IMR-90 (cell line): ENCODE measurements at regions not wholly inside any gene's neighbourhood (a gene's known extent, or its start where the extent isn't known, plus 50 kb on each side); places are given as distances from the start of the nearest gene placed in this dataset.

Experiments
- ATAC-seq: fragments of 200-7000 bp; cut with Tn5 transposase; 2 replicates; pipeline ENCODE4 v1.9.1; 2020; ENCODE audit warnings: low read depth, mild to moderate bottlenecking, moderate library complexity
- BruUV-seq: library from RNA; stranded (reverse); fragments of 400-500 nt; replicated peaks from 2 replicates; lab custom pipeline; 2021; lab: Mats Ljungman, UMichigan
- CTCF ChIA-PET: fragments of 300-600 bp; formaldehyde crosslinking; extraction: SDS; loops from one replicate; lab custom pipeline; 2021; ENCODE audit warnings: antibody characterized with exemption; lab: Yijun Ruan, JAX
- POLR2A ChIA-PET: fragments of 300-600 bp; sonication (Branson Sonifier 250); formaldehyde crosslinking; loops from one replicate; lab custom pipeline; 2022; ENCODE audit warnings: antibody characterized with exemption; ENCODE audit not compliant: unreplicated experiment; lab: Charles Lee
- DNase-seq: peaks from one replicate; pipeline ENCODE4 v3.0.0; 2013
- H2AFZ ChIP-seq: replicated peaks from 2 replicates; pipeline ENCODE3; 2013; ENCODE audit warnings: low read length, mild to moderate bottlenecking; ENCODE audit not compliant: poor library complexity
- H2AK5ac ChIP-seq: 2 replicates; pipeline ENCODE4 v1.6.1; 2013; ENCODE audit warnings: low read depth, low read length, inconsistent platforms
- H2AK9ac ChIP-seq: replicated peaks from 2 replicates; pipeline ENCODE3; 2013; ENCODE audit warnings: mild to moderate bottlenecking, low read depth, low read length, moderate library complexity; ENCODE audit not compliant: poor library complexity
- H2BK120ac ChIP-seq: 2 replicates; pipeline ENCODE4 v1.6.1; 2013; ENCODE audit warnings: low read depth, low read length, inconsistent platforms
- H2BK15ac ChIP-seq: 3 replicates; pipeline ENCODE4 v1.6.1; 2013; ENCODE audit warnings: low read depth, low read length, inconsistent platforms
- H2BK20ac ChIP-seq: 2 replicates; pipeline ENCODE4 v1.6.1; 2013; ENCODE audit warnings: low read depth, mild to moderate bottlenecking, inconsistent platforms, low read length, moderate library complexity
- H2BK5ac ChIP-seq: 2 replicates; pipeline ENCODE4 v1.6.1; 2013; ENCODE audit warnings: mild to moderate bottlenecking, low read depth, low read length, inconsistent platforms; ENCODE audit not compliant: poor library complexity, severe bottlenecking
- H3K14ac ChIP-seq: replicated peaks from 2 replicates; pipeline ENCODE4 v1.6.1; 2013; ENCODE audit warnings: low read depth, low read length, inconsistent platforms
- H3K18ac ChIP-seq: 2 replicates; pipeline ENCODE4 v1.6.1; 2013; ENCODE audit warnings: low read depth, low read length, control low read depth
- H3K23ac ChIP-seq: 2 replicates; pipeline ENCODE4 v1.6.1; 2013; ENCODE audit warnings: low read depth, low read length, inconsistent platforms
- H3K27ac ChIP-seq: 2 replicates; pipeline ENCODE4 v1.5.1; 2013; ENCODE audit warnings: mild to moderate bottlenecking, control low read depth, low read length; ENCODE audit not compliant: insufficient read depth
- H3K27me3 ChIP-seq: 2 replicates; pipeline ENCODE4 v1.6.1; 2013; ENCODE audit warnings: low read length; ENCODE audit not compliant: control insufficient read depth, insufficient read depth
- H3K36me3 ChIP-seq: 2 replicates; pipeline ENCODE4 v1.6.1; 2013; ENCODE audit warnings: low read length, mixed read lengths; ENCODE audit not compliant: control insufficient read depth, insufficient read depth
- H3K4ac ChIP-seq: 2 replicates; pipeline ENCODE4 v1.6.1; 2013; ENCODE audit warnings: low read depth, low read length, inconsistent platforms
- H3K4me1 ChIP-seq: 2 replicates; pipeline ENCODE4 v1.6.1; 2013; ENCODE audit warnings: low read length, mixed read lengths; ENCODE audit not compliant: control insufficient read depth, insufficient read depth
- H3K4me2 ChIP-seq: 2 replicates; pipeline ENCODE4 v1.6.1; 2013; ENCODE audit warnings: low read depth, mild to moderate bottlenecking, control low read depth, low read length, moderate library complexity
- H3K4me3 ChIP-seq: 2 replicates; pipeline ENCODE4 v1.5.1; 2013; ENCODE audit warnings: low read depth, mild to moderate bottlenecking, control low read depth, low read length, moderate library complexity; ENCODE audit not compliant: insufficient read depth
- H3K56ac ChIP-seq: 2 replicates; pipeline ENCODE4 v1.6.1; 2013; ENCODE audit warnings: low read length, inconsistent platforms; ENCODE audit not compliant: insufficient read depth; ENCODE audit errors: extremely low read depth
- H3K79me1 ChIP-seq, 2 experiments: 2 replicates each; pipeline ENCODE4 v1.6.1; 2013; ENCODE audit warnings: low read length in 2 of 2, inconsistent platforms in 1 of 2, low read depth in 1 of 2
- H3K9ac ChIP-seq: 2 replicates; pipeline ENCODE4 v1.6.1; 2013; ENCODE audit warnings: low read depth, low read length, control low read depth
- H3K9me1 ChIP-seq: 2 replicates; pipeline ENCODE4 v1.6.1; 2013; ENCODE audit warnings: low read length, inconsistent platforms; ENCODE audit not compliant: insufficient read depth
- H3K9me3 ChIP-seq: 2 replicates; pipeline ENCODE4 v1.6.1; 2013; ENCODE audit warnings: low read length; ENCODE audit not compliant: control insufficient read depth, insufficient read depth
- H4K20me1 ChIP-seq: 2 replicates; pipeline ENCODE4 v1.6.1; 2013; ENCODE audit warnings: low read length, inconsistent platforms; ENCODE audit not compliant: insufficient read depth
- H4K5ac ChIP-seq: 2 replicates; pipeline ENCODE4 v1.6.1; 2013; ENCODE audit warnings: mild to moderate bottlenecking, low read depth, low read length, control low read depth
- H4K8ac ChIP-seq, 2 experiments: 2 replicates each; pipeline ENCODE4 v1.6.1; 2013; ENCODE audit warnings: low read depth in 2 of 2, low read length in 2 of 2, control low read depth in 1 of 2, inconsistent platforms in 1 of 2
- H4K91ac ChIP-seq: 2 replicates; pipeline ENCODE4 v1.6.1; 2013; ENCODE audit warnings: low read depth, low read length, inconsistent platforms; ENCODE audit not compliant: insufficient read depth
- CEBPB ChIP-seq: IDR thresholded peaks from 2 replicates; pipeline ENCODE4 v1.6.1; 2012; ENCODE audit warnings: low read depth, low read length, improper control_type of control experiment
- CHD1 ChIP-seq: IDR thresholded peaks from 2 replicates; pipeline ENCODE4 v1.6.1; 2012; ENCODE audit warnings: low read depth, low read length, improper control_type of control experiment
- CTCF ChIP-seq: conservative IDR thresholded peaks from 2 replicates; pipeline ENCODE4 v1.5.1; 2012; ENCODE audit warnings: mild to moderate bottlenecking, low read depth, low read length, improper control_type of control experiment
- MXI1 ChIP-seq: IDR thresholded peaks from 2 replicates; pipeline ENCODE4 v1.6.1; 2012; ENCODE audit warnings: low read depth, mild to moderate bottlenecking, low read length, moderate library complexity, borderline replicate concordance
- NFE2L2 ChIP-seq: fragments of 150-350 bp; IDR thresholded peaks from 2 replicates; pipeline ENCODE4 v1.6.1; 2016; ENCODE audit warnings: low read depth, mild to moderate bottlenecking, low read length
- POLR2A ChIP-seq: IDR thresholded peaks from 2 replicates; pipeline ENCODE4 v1.6.1; 2012; ENCODE audit warnings: mild to moderate bottlenecking, low read depth, low read length
- RAD21 ChIP-seq: IDR thresholded peaks from 2 replicates; pipeline ENCODE4 v1.6.1; 2012; ENCODE audit warnings: low read length, improper control_type of control experiment
- RCOR1 ChIP-seq: IDR thresholded peaks from 2 replicates; pipeline ENCODE4 v1.6.1; 2012; ENCODE audit warnings: mild to moderate bottlenecking, low read length, improper control_type of control experiment; ENCODE audit not compliant: insufficient replicate concordance
- RFX5 ChIP-seq: IDR thresholded peaks from 2 replicates; pipeline ENCODE4 v1.8.0; 2012; ENCODE audit warnings: low read depth, mild to moderate bottlenecking, low read length, moderate library complexity
- SMC3 ChIP-seq: fragments of 150-350 bp; IDR thresholded peaks from 2 replicates; pipeline ENCODE4 v1.6.1; 2016; ENCODE audit warnings: low read depth, mild to moderate bottlenecking, antibody characterized with exemption, low read length, moderate library complexity
- WGBS, 2 experiments: methylation state at CpG; one replicate each; pipeline versions ENCODE4 v1.1.5 to v1.1.7; 2013; ENCODE audit warnings: missing lambda C conversion rate in 2 of 2; ENCODE audit not compliant: insufficient read length in 1 of 2; ENCODE audit errors: extremely low coverage in 2 of 2; 5-methylcytosine and 5-hydroxymethylcytosine counted together
- dilution Hi-C: fragments of 300-500 bp; cut with HindIII; formaldehyde crosslinking; loops from one replicate; pipeline ENCODE4 v1.14.3; 2018; ENCODE audit warnings: low sequenced_read_pairs; ENCODE audit not compliant: unreplicated experiment
- in situ Hi-C: fragments of 300-500 bp; cut with MboI; formaldehyde crosslinking; loops from 3 replicates; pipeline ENCODE4 v1.14.3; 2019; ENCODE audit warnings: low sequenced_read_pairs, inconsistent platforms, mixed read lengths
- intact Hi-C: fragments of 100-400 bp; cut with micrococcal nuclease; formaldehyde crosslinking; loops from 2 replicates; pipeline ENCODE4 v1.10.0; 2022

GRCh38 chr4:67087897-67088296 lies 457.4 kb downstream of the CENPC start:
- H2BK5ac ChIP-seq = no peak overlapping the region
- H2BK15ac ChIP-seq = no peak overlapping the region
- H3K56ac ChIP-seq = no peak overlapping the region
- POLR2A ChIA-PET = no interaction called here
- no peak overlapping the region for H3K14ac ChIP-seq
- BruUV-seq = no TSS peak
- H3K4me3 ChIP-seq = no peak overlapping the region
- H3K23ac ChIP-seq = no peak overlapping the region
- H3K36me3 ChIP-seq = no peaks in the 10 kb centered on the region
- intact Hi-C loops (no loop called here), in situ Hi-C loops (no loop called here), dilution Hi-C loops (no loop called here)
- H3K9me3 ChIP-seq = no peaks in the 10 kb centered on the region; the same call in none of the 2 replicates
- no peak overlapping the region for H2AFZ ChIP-seq
- no peak overlapping the region for H2BK120ac ChIP-seq
- no peak overlapping the region for H3K18ac ChIP-seq
- no peak overlapping the region for H3K4me2 ChIP-seq
- DNase-seq = no peak
- H3K79me1 ChIP-seq = no peaks in the 10 kb centered on the region
- H3K27me3 ChIP-seq = no peaks in the 10 kb centered on the region
- H4K20me1 ChIP-seq = no peaks in the 10 kb centered on the region
- no peak overlapping the region for H4K91ac ChIP-seq
- WGBS, 2 experiments = no CpG with 5 or more reads among the region's 2 CpGs
- no peak for ATAC-seq
- no peaks in the 10 kb centered on the region for H3K9me1 ChIP-seq
- H2AK5ac ChIP-seq = no peak overlapping the region
- no peak overlapping the region for H4K8ac ChIP-seq
- H3K4me1 ChIP-seq = no peaks in the 10 kb centered on the region
- TF ChIP-seq MXI1 (no peak), POLR2A (no peak), SMC3 (no peak), RCOR1 (no peak), CEBPB (no peak), CHD1 (no peak), RAD21 (no peak), NFE2L2 (no peak), CTCF (no peak), RFX5 (no peak)
- no peak overlapping the region for H2BK20ac ChIP-seq
- H2AK9ac ChIP-seq = no peak overlapping the region
- CTCF ChIA-PET = no interaction called here
- no peak overlapping the region for H3K4ac ChIP-seq
- H4K5ac ChIP-seq = no peak overlapping the region
- no peak overlapping the region for H3K27ac ChIP-seq
- H3K9ac ChIP-seq = no peak overlapping the region
